B cell (primary cell): ENCODE measurements at regions not wholly inside any gene's neighbourhood (a gene's known extent, or its start where the extent isn't known, plus 50 kb on each side); places are given as distances from the start of the nearest gene placed in this dataset.

Experiments used
- ATAC-seq: fragments of 200-7000 bp; cut with Tn5 transposase; one replicate; pipeline ENCODE4 v1.10.0; 2021; ENCODE audit warnings: low read depth, mild to moderate bottlenecking, moderate number of reproducible peaks, moderate library complexity
- CTCF ChIA-PET: fragments of 350-600 bp; sonication (Branson Sonifier 250); formaldehyde crosslinking; loops from one replicate; lab custom pipeline; 2021; ENCODE audit warnings: antibody characterized with exemption, inconsistent platforms; lab: Charles Lee
- POLR2A ChIA-PET: fragments of 350-600 bp; sonication (Branson Sonifier 250); formaldehyde crosslinking; loops from one replicate; lab custom pipeline; 2021; ENCODE audit warnings: antibody characterized with exemption; lab: Charles Lee
- DNase-seq: peaks from one replicate; pipeline ENCODE4 v3.0.0; 2013
- H2AFZ ChIP-seq: 2 replicates; pipeline ENCODE4 v1.6.1; 2012; ENCODE audit warnings: mild to moderate bottlenecking, low read depth, low read length; ENCODE audit not compliant: insufficient read depth, poor library complexity, severe bottlenecking
- H3K27ac ChIP-seq, 2 donors: 1 replicate in 1 of 2; 2 replicates in 1 of 2; pipeline ENCODE4 v1.5.1; 2012 to 2013; ENCODE audit warnings: low read length in 2 of 2, mild to moderate bottlenecking in 2 of 2, moderate library complexity in 1 of 2
- H3K27me3 ChIP-seq, 4 experiments: fragments of 200-600 bp in 1 of 4; sonication (generic) in 1 of 4; replicated peaks in 1 of 4; 1 replicate in 2 of 4; 2 replicates in 2 of 4; pipeline versions ENCODE4 v1.6.1 to v1.7.0; 2013 to 2016; ENCODE audit warnings: low read length in 3 of 4, mild to moderate bottlenecking in 2 of 4, mixed read lengths in 1 of 4, moderate library complexity in 1 of 4; ENCODE audit not compliant: insufficient read depth in 4 of 4, control insufficient read depth in 3 of 4; ENCODE audit errors: control extremely low read depth in 1 of 4
- H3K36me3 ChIP-seq, 2 experiments: replicated peaks in 1 of 2; 1 replicate in 1 of 2; 2 replicates in 1 of 2; pipeline versions ENCODE4 v1.6.1 to v1.7.1; 2013; ENCODE audit warnings: low read length in 1 of 2; ENCODE audit not compliant: insufficient read depth in 2 of 2, control insufficient read depth in 1 of 2; ENCODE audit errors: control extremely low read depth in 1 of 2, extremely low read depth in 1 of 2
- H3K4me1 ChIP-seq, 2 donors: fragments of 200-600 bp in 1 of 2; sonication (generic) in 1 of 2; 1 replicate in 1 of 2; 2 replicates in 1 of 2; pipeline versions ENCODE4 v1.5.1 to v1.6.1; 2013 to 2017; ENCODE audit warnings: low read length in 2 of 2; ENCODE audit not compliant: control insufficient read depth in 2 of 2, insufficient read depth in 2 of 2
- H3K4me2 ChIP-seq: replicated peaks from 2 replicates; pipeline ENCODE3; 2012; ENCODE audit warnings: mild to moderate bottlenecking, low read depth, low read length; ENCODE audit not compliant: poor library complexity, severe bottlenecking
- H3K4me3 ChIP-seq, 5 experiments: fragments of 200-600 bp in 1 of 5; sonication (generic) in 1 of 5; 1 replicate in 3 of 5; 2 replicates in 2 of 5; pipeline versions ENCODE4 v1.5.1 to v1.7.0; 2011 to 2016; ENCODE audit warnings: low read length in 4 of 5, mild to moderate bottlenecking in 4 of 5, low read depth in 2 of 5, control low read depth in 1 of 5, moderate library complexity in 1 of 5; ENCODE audit not compliant: insufficient read depth in 1 of 5; ENCODE audit errors: control extremely low read depth in 1 of 5, extremely low read depth in 1 of 5
- H3K79me2 ChIP-seq: fragments of 200-600 bp; sonication (generic); one replicate; pipeline ENCODE4 v1.6.0; 2016; ENCODE audit warnings: low read length; ENCODE audit not compliant: control insufficient read depth, insufficient read depth
- H3K9ac ChIP-seq: fragments of 200-600 bp; sonication (generic); 2 replicates; pipeline ENCODE4 v1.6.1; 2017; ENCODE audit warnings: mild to moderate bottlenecking, low read length, moderate library complexity
- H3K9me3 ChIP-seq, 3 donors: one replicate each; pipeline versions ENCODE4 v1.6.1 to v1.7.1; 2013; ENCODE audit warnings: low read length in 2 of 3; ENCODE audit not compliant: control insufficient read depth in 2 of 3, insufficient read depth in 1 of 3; ENCODE audit errors: control extremely low read depth in 1 of 3
- H4K20me1 ChIP-seq: 2 replicates; pipeline ENCODE4 v1.6.0; 2012; ENCODE audit warnings: mild to moderate bottlenecking, low read length; ENCODE audit not compliant: insufficient read depth, control insufficient read depth, poor library complexity, severe bottlenecking
- H3K27ac Mint-ChIP-seq: one replicate; pipeline ENCODE4 v1.8.0; 2021; ENCODE audit warnings: mixed read lengths
- H3K27me3 Mint-ChIP-seq: one replicate; pipeline ENCODE4 v1.8.0; 2021; ENCODE audit warnings: mixed read lengths
- H3K4me1 Mint-ChIP-seq: one replicate; pipeline ENCODE4 v1.8.0; 2021; ENCODE audit warnings: mixed read lengths
- H3K4me3 Mint-ChIP-seq: one replicate; pipeline ENCODE4 v1.8.0; 2021; ENCODE audit warnings: mixed read lengths
- H3K9me3 Mint-ChIP-seq: one replicate; pipeline ENCODE4 v1.8.0; 2022; ENCODE audit warnings: mixed read lengths; ENCODE audit not compliant: insufficient read depth
- CTCF ChIP-seq: fragments of 200-600 bp; IDR thresholded peaks from one replicate; pipeline ENCODE4 v1.8.0; 2022; ENCODE audit warnings: antibody characterized with exemption, mild to moderate bottlenecking
- EZH2 ChIP-seq: IDR thresholded peaks from 2 replicates; pipeline ENCODE4 v1.6.1; 2012; ENCODE audit warnings: borderline replicate concordance, low read depth, mild to moderate bottlenecking, moderate library complexity, low read length; ENCODE audit not compliant: insufficient read depth, poor library complexity, severe bottlenecking
- WGBS: methylation state at CpG from one replicate; pipeline ENCODE4 v1.1.5; 2013; ENCODE audit warnings: missing lambda C conversion rate; ENCODE audit not compliant: insufficient coverage; 5-methylcytosine and 5-hydroxymethylcytosine counted together
- intact Hi-C: fragments of 100-400 bp; cut with micrococcal nuclease; formaldehyde crosslinking; loops from one replicate; pipeline ENCODE4 v1.10.0; 2022

GRCh38 chr7:32275216-32276009 is 205.2 kb upstream of the PDE1C start:
- Histone ChIP-seq H3K4me3 (no peak overlapping the region), H3K9me3 (no peaks in the 10 kb centered on the region), H3K27ac (no peak overlapping the region), H3K4me1 (no peaks in the 10 kb centered on the region), H3K36me3 (no peaks in the 10 kb centered on the region), H3K9ac (no peak overlapping the region), H2AFZ (no peak overlapping the region), H3K4me2 (no peak overlapping the region), H3K79me2 (no peaks in the 10 kb centered on the region), H3K27me3 (no peaks in the 10 kb centered on the region), H4K20me1 (no peaks in the 10 kb centered on the region)
- TF ChIP-seq EZH2 (no peak), CTCF (no peak)
- no CpG with 5 or more reads among the region's 3 CpGs for WGBS
- H3K9me3 Mint-ChIP-seq = no peaks in the 10 kb centered on the region
- no peaks in the 10 kb centered on the region for H3K4me1 Mint-ChIP-seq
- no peak overlapping the region for H3K4me3 Mint-ChIP-seq
- peaks cover 13% of the 10 kb centered on the region for H3K27me3 Mint-ChIP-seq
- DNase-seq = no peak
- no peak overlapping the region for H3K27ac Mint-ChIP-seq
- CTCF ChIA-PET = no interaction called here
- POLR2A ChIA-PET = no interaction called here
- ATAC-seq = no peak
- intact Hi-C loops = no loop called here

GRCh38 chr7:32273297-32273696 is 203.1 kb upstream of the PDE1C start:
- H3K4me3 Mint-ChIP-seq = no peak overlapping the region
- no peak overlapping the region for H3K27ac Mint-ChIP-seq
- ChIA-PET CTCF (no interaction called here), POLR2A (no interaction called here)
- TF ChIP-seq EZH2 = no peak
- TF ChIP-seq CTCF = no peak
- ATAC-seq = no peak
- no peaks in the 10 kb centered on the region for H3K9me3 Mint-ChIP-seq
- Histone ChIP-seq H4K20me1 (no peaks in the 10 kb centered on the region), H3K27me3 (no peaks in the 10 kb centered on the region), H3K9me3 (no peaks in the 10 kb centered on the region), H3K4me3 (no peak overlapping the region), H3K9ac (no peak overlapping the region), H3K27ac (no peak overlapping the region), H3K4me1 (no peaks in the 10 kb centered on the region), H2AFZ (no peak overlapping the region), H3K4me2 (no peak overlapping the region), H3K79me2 (no peaks in the 10 kb centered on the region), H3K36me3 (no peaks in the 10 kb centered on the region)
- no CpG with 5 or more reads among the region's 1 CpG for WGBS
- intact Hi-C loops = no loop called here
- DNase-seq = no peak
- peaks cover 13% of the 10 kb centered on the region for H3K27me3 Mint-ChIP-seq
- H3K4me1 Mint-ChIP-seq = no peaks in the 10 kb centered on the region
